GM12873 (cell line): ENCODE measurements at regions not wholly inside any gene's neighbourhood (a gene's known extent, or its start where the extent isn't known, plus 50 kb on each side); places are given as distances from the start of the nearest gene placed in this dataset.

ENCODE experiments used
- CTCF ChIP-seq: IDR thresholded peaks from 2 replicates; pipeline ENCODE4 v1.5.1; 2012; ENCODE audit warnings: low read depth, mild to moderate bottlenecking, moderate library complexity, low read length, control low read depth; ENCODE audit not compliant: insufficient read depth; ENCODE audit errors: missing control alignments

- peak; percentile 40 for TF ChIP-seq CTCF
Measured at GRCh38 chr6:69487688-69488087, 309.1 kb downstream of the LMBRD1 start.

- no peak for TF ChIP-seq CTCF
Measured at GRCh38 chr6:69466979-69467570, 329.7 kb downstream of the LMBRD1 start.

- TF ChIP-seq CTCF = no peak
Measured at GRCh38 chr6:69465866-69466265, 330.9 kb downstream of the LMBRD1 start.

GRCh38 chr6:69456086-69456485 lies 340.7 kb downstream of the LMBRD1 start:
- no peak for TF ChIP-seq CTCF

- no peak for TF ChIP-seq CTCF
Measured at GRCh38 chr6:69449887-69450286, 346.9 kb downstream of the LMBRD1 start.
